Erythroblast (primary cell): ENCODE measurements at regions not wholly inside any gene's neighbourhood (a gene's known extent, or its start where the extent isn't known, plus 50 kb on each side); places are given as distances from the start of the nearest gene placed in this dataset.

Experiments
- GATA1 ChIP-seq: IDR thresholded peaks from 2 replicates; pipeline ENCODE4 v1.6.1; 2011; ENCODE audit warnings: low read depth, mild to moderate bottlenecking, control low read depth, low read length, moderate library complexity
- POLR2A ChIP-seq: IDR thresholded peaks from 2 replicates; pipeline ENCODE4 v1.6.1; 2011; ENCODE audit warnings: mild to moderate bottlenecking, low read length

DNA sequence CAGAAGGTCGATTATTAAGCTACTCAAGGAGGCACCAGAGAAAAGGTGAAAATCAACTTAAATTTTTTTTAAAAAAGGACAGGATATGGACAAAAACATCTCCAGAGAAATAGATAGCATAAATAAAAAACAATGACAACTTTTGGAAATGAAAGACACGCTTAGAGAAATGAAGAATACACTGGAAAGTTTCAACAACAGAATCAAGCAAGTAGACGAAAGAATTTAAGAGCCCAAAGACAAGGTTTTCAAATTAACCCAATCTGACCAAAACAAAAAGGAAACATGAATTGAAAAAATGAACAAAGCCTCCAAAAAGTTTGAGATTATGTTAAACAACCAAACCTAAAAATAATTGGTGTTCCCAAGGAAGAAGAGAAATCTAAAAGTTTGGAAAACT, 191.1 kb upstream of the BMP4 start:
- TF ChIP-seq POLR2A = no peak
- no peak for TF ChIP-seq GATA1
